Panc1 (cell line): ENCODE measurements at regions not wholly inside any gene's neighbourhood (a gene's known extent, or its start where the extent isn't known, plus 50 kb on each side); places are given as distances from the start of the nearest gene placed in this dataset.

ENCODE experiments used
- ATAC-seq: fragments of 200-7000 bp; cut with Tn5 transposase; 2 replicates; pipeline ENCODE4 v1.9.1; 2020; ENCODE audit warnings: mild to moderate bottlenecking, moderate library complexity
- BruUV-seq: library from RNA; stranded (reverse); fragments of 400-500 nt; replicated peaks from 2 replicates; lab custom pipeline; 2021; lab: Mats Ljungman, UMichigan
- CTCF ChIA-PET: fragments of 300-600 bp; sonication (Branson Sonifier 250); formaldehyde crosslinking; loops from one replicate; lab custom pipeline; 2022; ENCODE audit warnings: antibody characterized with exemption; lab: Charles Lee
- POLR2A ChIA-PET: fragments of 300-600 bp; sonication (Branson Sonifier 250); formaldehyde crosslinking; loops from one replicate; lab custom pipeline; 2022; ENCODE audit warnings: antibody characterized with exemption; lab: Charles Lee
- DNase-seq: peaks from one replicate; pipeline ENCODE4 v3.0.0-alpha.2; 2010; ENCODE audit warnings: low read depth, low spot score
- H3K27ac ChIP-seq: 2 replicates; pipeline ENCODE4 v1.5.1; 2011; ENCODE audit warnings: mild to moderate bottlenecking, low read length, inconsistent platforms
- H3K27me3 ChIP-seq: fragments of 200-500 bp; sonication (Bioruptor generic); 2 replicates; pipeline ENCODE4 v1.6.0; 2014; ENCODE audit warnings: low read length, inconsistent platforms; ENCODE audit not compliant: control insufficient read depth, insufficient read depth
- H3K36me3 ChIP-seq: fragments of 200-500 bp; sonication (Bioruptor generic); 2 replicates; pipeline ENCODE4 v1.5.1; 2014; ENCODE audit warnings: inconsistent platforms, mild to moderate bottlenecking, low read length, moderate library complexity; ENCODE audit not compliant: control insufficient read depth, insufficient read depth
- H3K4me1 ChIP-seq: 2 replicates; pipeline ENCODE4 v1.5.1; 2011; ENCODE audit warnings: inconsistent platforms, mild to moderate bottlenecking, low read length, moderate library complexity; ENCODE audit not compliant: control insufficient read depth, insufficient read depth
- H3K4me3 ChIP-seq, 2 experiments: 2 replicates each; pipeline ENCODE4 v1.5.1; 2011 to 2012; ENCODE audit warnings: low read depth in 2 of 2, low read length in 2 of 2, mild to moderate bottlenecking in 2 of 2, inconsistent platforms in 1 of 2, moderate library complexity in 1 of 2
- H3K9me3 ChIP-seq: fragments of 200-500 bp; sonication (Bioruptor generic); 2 replicates; pipeline ENCODE4 v1.5.1; 2014; ENCODE audit warnings: low read depth, mild to moderate bottlenecking, inconsistent platforms, low read length, moderate library complexity; ENCODE audit not compliant: control insufficient read depth, insufficient read depth
- CTCF ChIP-seq: fragments of 450-650 bp; IDR thresholded peaks from 2 replicates; pipeline ENCODE4 v1.5.1; 2017; ENCODE audit warnings: mild to moderate bottlenecking
- POLR2AphosphoS5 ChIP-seq: IDR thresholded peaks from 2 replicates; pipeline ENCODE4 v1.6.1; 2012; ENCODE audit warnings: mild to moderate bottlenecking, low read depth, low read length, moderate library complexity
- REST ChIP-seq, 2 experiments: IDR thresholded peaks; 2 replicates each; pipeline ENCODE4 v1.6.1; 2011 to 2012; ENCODE audit warnings: low read depth in 2 of 2, control low read depth in 1 of 2, low read length in 1 of 2, mild to moderate bottlenecking in 1 of 2, moderate library complexity in 1 of 2; ENCODE audit not compliant: insufficient read depth in 1 of 2
- SIN3A ChIP-seq: IDR thresholded peaks from 2 replicates; pipeline ENCODE4 v1.6.1; 2012; ENCODE audit warnings: low read depth, mild to moderate bottlenecking, low read length, moderate library complexity, borderline replicate concordance; ENCODE audit not compliant: insufficient read depth
- TCF7L2 ChIP-seq: IDR thresholded peaks from 2 replicates; pipeline ENCODE4 v1.6.1; 2011; ENCODE audit warnings: mild to moderate bottlenecking, low read depth, low read length, inconsistent platforms
- in situ Hi-C: cut with HindIII; loops from 2 replicates; pipeline ENCODE4 v1.10.0; 2016; ENCODE audit warnings: low sequenced_read_pairs, low pct_unique_long_range_greater_than_20kb
- intact Hi-C: fragments of 100-400 bp; cut with micrococcal nuclease; formaldehyde crosslinking; loops from one replicate; pipeline ENCODE4 v1.10.0; 2022; ENCODE audit not compliant: unreplicated experiment

DNA sequence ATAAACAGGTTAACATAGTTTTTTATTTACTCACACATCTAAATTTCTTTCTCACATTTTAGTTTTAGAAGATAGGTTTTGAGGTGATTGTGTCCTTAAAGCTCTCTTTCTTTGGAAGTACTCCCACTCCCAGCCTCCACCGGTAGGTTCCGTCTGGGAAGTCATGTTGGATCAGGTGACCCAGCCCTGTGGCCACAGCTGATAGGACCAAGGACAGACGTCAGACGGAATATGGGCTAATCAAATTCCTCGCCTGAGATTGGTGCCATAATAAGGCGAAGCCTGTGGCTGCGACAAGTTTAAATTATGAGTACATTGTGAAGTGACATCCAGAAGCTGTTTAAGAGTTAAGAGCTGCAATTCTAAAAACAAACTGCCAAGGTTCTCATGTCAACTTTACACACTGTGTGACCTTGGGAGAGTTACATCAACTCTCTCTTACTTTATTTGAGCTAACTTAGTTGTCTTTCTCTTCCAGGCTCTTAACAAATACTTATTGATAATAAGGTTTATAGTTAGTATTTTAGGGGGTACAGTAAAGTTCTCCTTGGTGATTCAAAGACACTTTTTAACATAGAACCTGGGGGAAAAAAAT is 133.6 kb downstream of the NPY start:
- H3K27ac ChIP-seq, result no peak overlapping the region
- POLR2A ChIA-PET, result no interaction called here
- no peak for DNase-seq
- BruUV-seq, result no TSS peak
- H3K27me3 ChIP-seq, result 0 out of 2 replicates have a peak, but pooled peaks cover 3% of the 10 kb centered on the region
- CTCF ChIA-PET, result no interaction called here
- in situ Hi-C loops, result no loop called here
- no peaks in the 10 kb centered on the region for H3K36me3 ChIP-seq
- H3K4me1 ChIP-seq, result no peaks in the 10 kb centered on the region
- intact Hi-C loops, result no loop called here
- no peak for ATAC-seq
- TF ChIP-seq REST (IDR thresholded peaks at IDR 0.05; ENCODE audit: insufficient read depth in 1 of 2, low read depth in 2 of 2, low read length in 1 of 2) (no peak), SIN3A (no peak), POLR2AphosphoS5 (no peak), TCF7L2 (no peak)
- H3K4me3 ChIP-seq, result no peak overlapping the region
- H3K9me3 ChIP-seq, result no peaks in the 10 kb centered on the region

- no peak for ATAC-seq
- ChIA-PET CTCF (no interaction called here), POLR2A (no interaction called here)
- H3K36me3 ChIP-seq, result no peaks in the 10 kb centered on the region
- DNase-seq, result no peak
- intact Hi-C loops, result no loop called here
- no TSS peak for BruUV-seq
- no peaks in the 10 kb centered on the region for H3K4me1 ChIP-seq
- H3K27ac ChIP-seq, result no peak overlapping the region
- no peaks in the 10 kb centered on the region for H3K9me3 ChIP-seq
- in situ Hi-C loops, result no loop called here
- TF ChIP-seq REST (IDR thresholded peaks at IDR 0.05; ENCODE audit: insufficient read depth in 1 of 2, low read depth in 2 of 2, low read length in 1 of 2), result no peak
- no peak for TF ChIP-seq POLR2AphosphoS5
- TF ChIP-seq SIN3A, result no peak
- TF ChIP-seq CTCF, result no peak
- no peak for TF ChIP-seq TCF7L2
- 0 out of 2 replicates have a peak, but pooled peaks cover 3% of the 10 kb centered on the region for H3K27me3 ChIP-seq
- no peak overlapping the region for H3K4me3 ChIP-seq
These were observed 135.1 kb downstream of the NPY start for GRCh38 chr7:24419077-24419476.
